ENCODE measurements at regions not wholly inside any gene's neighbourhood (a gene's known extent, or its start where the extent isn't known, plus 50 kb on each side); places are given as distances from the start of the nearest gene placed in this dataset.

DNA sequence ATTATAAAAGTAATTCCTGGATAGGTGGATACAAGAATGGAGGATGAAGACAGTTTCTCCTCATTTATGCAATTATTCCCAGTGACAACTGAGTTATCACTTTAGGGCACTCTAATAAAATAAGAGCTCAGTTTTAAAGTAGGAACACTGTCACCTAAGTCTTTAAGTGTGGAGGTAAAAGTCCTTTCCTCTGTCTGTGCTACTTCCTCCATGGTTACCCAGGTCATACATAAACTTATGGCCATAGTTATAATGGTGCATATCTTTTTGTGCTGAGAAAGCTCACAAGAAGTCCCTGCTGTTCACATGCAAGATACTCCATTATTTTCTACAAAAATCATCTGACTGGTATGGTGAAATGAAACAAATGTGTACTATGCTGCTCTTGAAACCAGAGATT lies 1093.6 kb downstream of the IGSF11 start:
- Mint-ChIP-seq H3K27ac (no peak overlapping the region), H3K4me3 (no peak overlapping the region), H3K27me3 (ENCODE audit: insufficient read depth) (no peaks in the 10 kb centered on the region; the same call in 1 of the 2 replicates), H3K36me3 (ENCODE audit: low read depth) (no peaks in the 10 kb centered on the region), H3K4me1 (ENCODE audit: low read depth) (no peaks in the 10 kb centered on the region), H3K9me3 (peaks cover 27% of the 10 kb centered on the region)
- DNase-seq: no peak
- TF ChIP-seq, protein P1, sequence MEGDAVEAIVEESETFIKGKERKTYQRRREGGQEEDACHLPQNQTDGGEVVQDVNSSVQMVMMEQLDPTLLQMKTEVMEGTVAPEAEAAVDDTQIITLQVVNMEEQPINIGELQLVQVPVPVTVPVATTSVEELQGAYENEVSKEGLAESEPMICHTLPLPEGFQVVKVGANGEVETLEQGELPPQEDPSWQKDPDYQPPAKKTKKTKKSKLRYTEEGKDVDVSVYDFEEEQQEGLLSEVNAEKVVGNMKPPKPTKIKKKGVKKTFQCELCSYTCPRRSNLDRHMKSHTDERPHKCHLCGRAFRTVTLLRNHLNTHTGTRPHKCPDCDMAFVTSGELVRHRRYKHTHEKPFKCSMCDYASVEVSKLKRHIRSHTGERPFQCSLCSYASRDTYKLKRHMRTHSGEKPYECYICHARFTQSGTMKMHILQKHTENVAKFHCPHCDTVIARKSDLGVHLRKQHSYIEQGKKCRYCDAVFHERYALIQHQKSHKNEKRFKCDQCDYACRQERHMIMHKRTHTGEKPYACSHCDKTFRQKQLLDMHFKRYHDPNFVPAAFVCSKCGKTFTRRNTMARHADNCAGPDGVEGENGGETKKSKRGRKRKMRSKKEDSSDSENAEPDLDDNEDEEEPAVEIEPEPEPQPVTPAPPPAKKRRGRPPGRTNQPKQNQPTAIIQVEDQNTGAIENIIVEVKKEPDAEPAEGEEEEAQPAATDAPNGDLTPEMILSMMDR (IDR thresholded peaks at IDR 0.05): no peak

DNA sequence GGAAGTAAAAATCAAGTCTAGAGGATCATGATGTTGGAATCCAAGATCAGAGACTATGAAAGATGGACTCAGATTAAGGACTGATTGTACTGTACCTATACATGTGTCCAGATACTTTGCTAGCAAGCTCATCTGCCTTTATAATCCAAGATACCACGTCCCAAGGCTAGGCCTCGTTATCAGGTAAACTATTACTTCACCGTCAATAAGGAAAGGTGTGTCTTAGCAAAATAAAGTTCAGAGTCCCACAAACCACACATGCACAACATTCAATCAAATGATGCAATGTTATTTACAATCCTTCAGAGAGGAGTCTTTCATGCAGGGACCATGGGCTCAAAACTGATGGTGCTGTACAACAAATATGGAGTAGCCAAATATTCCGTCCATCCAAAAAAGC lies 1092.9 kb downstream of the IGSF11 start:
- Mint-ChIP-seq H3K4me1 (ENCODE audit: low read depth) (no peaks in the 10 kb centered on the region), H3K27ac (no peak overlapping the region), H3K27me3 (ENCODE audit: insufficient read depth) (no peaks in the 10 kb centered on the region; the same call in 1 of the 2 replicates), H3K4me3 (no peak overlapping the region), H3K36me3 (ENCODE audit: low read depth) (no peaks in the 10 kb centered on the region), H3K9me3 (peaks cover 27% of the 10 kb centered on the region)
- DNase-seq: no peak
- TF ChIP-seq, protein P1 (IDR thresholded peaks at IDR 0.05): no peak

DNA sequence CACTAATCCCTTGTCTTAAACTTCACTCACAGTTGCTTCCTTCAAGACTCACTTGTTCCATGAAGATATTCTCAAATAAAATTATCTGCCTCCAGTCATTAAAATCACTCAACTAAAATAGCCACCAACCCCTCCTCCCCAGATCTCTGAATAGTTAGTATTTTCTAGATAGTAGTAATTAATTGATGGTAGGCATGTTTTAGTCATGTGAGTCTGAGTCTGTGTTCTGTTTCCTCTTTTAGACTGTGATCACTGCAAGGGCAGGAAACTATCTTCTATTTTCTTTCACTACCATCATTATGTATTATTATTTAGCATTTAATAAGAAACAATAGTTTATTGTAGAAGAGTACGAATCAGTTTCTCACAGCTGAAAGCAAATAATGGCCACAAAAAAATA lies 1080.5 kb downstream of the IGSF11 start:
- no peak for DNase-seq
- Mint-ChIP-seq H3K36me3 (ENCODE audit: low read depth) (no peaks in the 10 kb centered on the region), H3K27me3 (ENCODE audit: insufficient read depth) (no peaks in the 10 kb centered on the region), H3K9me3 (peaks cover 25% of the 10 kb centered on the region), H3K27ac (no peak overlapping the region), H3K4me3 (no peak overlapping the region), H3K4me1 (ENCODE audit: low read depth) (no peaks in the 10 kb centered on the region)
- TF ChIP-seq, protein P1 (IDR thresholded peaks at IDR 0.05): no peak

DNA sequence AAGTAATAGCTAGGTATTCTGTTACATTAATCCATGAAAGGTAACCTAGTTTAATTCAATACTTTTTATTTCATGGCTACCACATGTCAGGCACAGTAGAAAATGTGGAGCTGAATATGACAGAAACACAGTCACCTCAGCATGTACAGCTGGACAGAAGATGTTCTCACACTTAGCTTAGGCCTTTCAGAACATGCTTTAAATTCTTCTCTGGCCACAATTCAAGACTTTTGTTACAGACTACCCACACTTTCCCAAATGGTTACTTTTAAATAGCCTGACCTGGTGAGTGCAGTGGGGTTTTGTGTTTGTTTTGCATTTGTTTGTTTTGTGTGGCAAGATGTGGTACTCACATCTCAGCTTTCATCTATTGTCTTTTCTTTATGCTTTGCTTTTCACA lies 1079.5 kb downstream of the IGSF11 start:
- Mint-ChIP-seq H3K4me3 (no peak overlapping the region), H3K4me1 (ENCODE audit: low read depth) (no peaks in the 10 kb centered on the region), H3K27ac (no peak overlapping the region), H3K36me3 (ENCODE audit: low read depth) (no peaks in the 10 kb centered on the region), H3K9me3 (peaks cover 17% of the 10 kb centered on the region), H3K27me3 (ENCODE audit: insufficient read depth) (no peaks in the 10 kb centered on the region)
- TF ChIP-seq, protein P1 (IDR thresholded peaks at IDR 0.05): no peak
- no peak for DNase-seq

DNA sequence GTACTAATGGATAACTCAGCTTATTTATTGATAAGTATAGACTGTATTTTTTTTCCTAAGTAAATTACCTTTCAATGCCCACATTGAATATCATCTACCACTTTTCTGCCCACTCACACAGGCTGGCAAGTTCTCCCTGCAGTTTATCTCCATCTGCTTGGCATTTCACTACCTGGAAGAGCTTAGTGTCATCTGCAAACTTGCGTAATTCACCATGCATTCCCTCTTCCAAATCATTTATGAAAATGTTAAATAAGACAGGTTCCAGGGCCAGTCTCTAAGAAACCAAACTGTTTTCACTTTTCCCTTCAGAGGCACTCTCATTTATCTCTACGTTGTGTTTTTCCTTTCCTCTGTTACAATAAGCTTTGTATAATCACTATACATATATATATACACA lies 1076.6 kb downstream of the IGSF11 start:
- no peak for DNase-seq
- no peaks in the 10 kb centered on the region for H3K27me3 Mint-ChIP-seq (ENCODE audit: insufficient read depth)
- H3K4me3 Mint-ChIP-seq: no peak overlapping the region
- H3K9me3 Mint-ChIP-seq: peaks cover 15% of the 10 kb centered on the region
- TF ChIP-seq, protein P1 (IDR thresholded peaks at IDR 0.05): no peak
- no peaks in the 10 kb centered on the region for H3K36me3 Mint-ChIP-seq (ENCODE audit: low read depth)
- no peak overlapping the region for H3K27ac Mint-ChIP-seq
- H3K4me1 Mint-ChIP-seq (ENCODE audit: low read depth): no peaks in the 10 kb centered on the region

DNA sequence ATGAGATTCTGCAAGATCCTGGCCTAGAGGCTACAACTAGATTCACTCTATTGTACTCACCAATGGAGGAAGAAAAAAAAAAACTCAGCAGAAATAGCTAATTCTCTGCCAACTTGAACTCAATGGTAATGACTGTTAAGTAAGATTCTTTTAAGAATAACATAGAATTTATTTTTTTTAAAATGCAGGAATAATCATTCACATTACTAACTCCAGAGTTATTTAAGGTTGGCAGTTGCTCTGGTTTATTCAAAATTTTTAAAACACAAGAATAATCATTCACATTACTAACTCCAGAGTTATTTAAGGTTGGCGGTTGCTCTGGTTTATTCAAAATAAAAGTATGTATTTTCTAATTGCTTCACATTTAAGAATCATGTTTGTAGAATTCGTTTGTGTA lies 1071.9 kb downstream of the IGSF11 start:
- Mint-ChIP-seq H3K27ac (no peak overlapping the region), H3K4me3 (no peak overlapping the region), H3K9me3 (peaks cover 17% of the 10 kb centered on the region), H3K4me1 (ENCODE audit: low read depth) (no peaks in the 10 kb centered on the region), H3K27me3 (ENCODE audit: insufficient read depth) (no peaks in the 10 kb centered on the region; the same call in 1 of the 2 replicates), H3K36me3 (ENCODE audit: low read depth) (no peaks in the 10 kb centered on the region)
- TF ChIP-seq, protein P1 (IDR thresholded peaks at IDR 0.05): no peak
- no peak for DNase-seq
